ENCODE measurements at regions not wholly inside any gene's neighbourhood (a gene's known extent, or its start where the extent isn't known, plus 50 kb on each side); places are given as distances from the start of the nearest gene placed in this dataset.
"Not testable (repeated sequence)": the region's sequence is repeated elsewhere in the genome, so short reads cannot be mapped to it uniquely, and the experiment has no call there.

- H3K27ac Mint-ChIP-seq: no peak overlapping the region
- H3K4me3 Mint-ChIP-seq: no peak overlapping the region
- H3K27me3 Mint-ChIP-seq (ENCODE audit: low read depth): no peaks in the 10 kb centered on the region
- H3K36me3 Mint-ChIP-seq (ENCODE audit: low read depth): no peaks in the 10 kb centered on the region
- no peaks in the 10 kb centered on the region for H3K9me3 Mint-ChIP-seq
- no peak for TF ChIP-seq CTCF (IDR thresholded peaks at IDR 0.05; ENCODE audit: unreplicated experiment in 3 of 3)
- no peaks in the 10 kb centered on the region for H3K4me1 Mint-ChIP-seq
Observed at GRCh38 chr6:153367021-153367420, 235.9 kb upstream of the RGS17 start.

- no peak for TF ChIP-seq CTCF (IDR thresholded peaks at IDR 0.05; ENCODE audit: unreplicated experiment in 3 of 3)
- H3K4me3 Mint-ChIP-seq: no peak overlapping the region
- no peak overlapping the region for H3K27ac Mint-ChIP-seq
- H3K9me3 Mint-ChIP-seq: peaks cover 5% of the 10 kb centered on the region
- no peaks in the 10 kb centered on the region for H3K4me1 Mint-ChIP-seq
- H3K36me3 Mint-ChIP-seq (ENCODE audit: low read depth): no peaks in the 10 kb centered on the region
- no peaks in the 10 kb centered on the region for H3K27me3 Mint-ChIP-seq (ENCODE audit: low read depth)
Observed at GRCh38 chr6:153357391-153357790, 226.3 kb upstream of the RGS17 start.

GRCh38 chr6:153340568-153340967, 209.5 kb upstream of the RGS17 start:
- H3K4me3 Mint-ChIP-seq: no peak overlapping the region
- H3K4me1 Mint-ChIP-seq: no peaks in the 10 kb centered on the region
- no peak for TF ChIP-seq CTCF (IDR thresholded peaks at IDR 0.05; ENCODE audit: unreplicated experiment in 3 of 3)
- H3K9me3 Mint-ChIP-seq: peaks cover 9% of the 10 kb centered on the region
- no peaks in the 10 kb centered on the region for H3K36me3 Mint-ChIP-seq (ENCODE audit: low read depth)
- no peaks in the 10 kb centered on the region for H3K27me3 Mint-ChIP-seq (ENCODE audit: low read depth)
- no peak overlapping the region for H3K27ac Mint-ChIP-seq

GRCh38 chr6:153334121-153334520, 203.0 kb upstream of the RGS17 start:
- TF ChIP-seq CTCF (IDR thresholded peaks at IDR 0.05; ENCODE audit: unreplicated experiment in 3 of 3): no peak
- no peaks in the 10 kb centered on the region for H3K36me3 Mint-ChIP-seq (ENCODE audit: low read depth)
- H3K27me3 Mint-ChIP-seq (ENCODE audit: low read depth): peaks cover 4% of the 10 kb centered on the region
- H3K27ac Mint-ChIP-seq: no peak overlapping the region
- no peaks in the 10 kb centered on the region for H3K4me1 Mint-ChIP-seq
- no peak overlapping the region for H3K4me3 Mint-ChIP-seq
- peaks cover 8% of the 10 kb centered on the region for H3K9me3 Mint-ChIP-seq

GRCh38 chr6:153331221-153331620, 200.1 kb upstream of the RGS17 start:
- H3K4me1 Mint-ChIP-seq; H3K4me3 Mint-ChIP-seq; H3K9me3 Mint-ChIP-seq; H3K27ac Mint-ChIP-seq; H3K27me3 Mint-ChIP-seq (ENCODE audit: low read depth); H3K36me3 Mint-ChIP-seq (ENCODE audit: low read depth): not testable (repeated sequence)

GRCh38 chr6:153328194-153328593, 197.1 kb upstream of the RGS17 start:
- Mint-ChIP-seq H3K9me3 (no peaks in the 10 kb centered on the region), H3K27me3 (ENCODE audit: low read depth) (peaks cover 4% of the 10 kb centered on the region), H3K27ac (no peak overlapping the region), H3K4me3 (no peak overlapping the region), H3K4me1 (no peaks in the 10 kb centered on the region), H3K36me3 (ENCODE audit: low read depth) (no peaks in the 10 kb centered on the region)
- no peak for TF ChIP-seq CTCF (IDR thresholded peaks at IDR 0.05; ENCODE audit: unreplicated experiment in 3 of 3)

Measured in nephron (organoid).